ENCODE measurements at regions not wholly inside any gene's neighbourhood (a gene's known extent, or its start where the extent isn't known, plus 50 kb on each side); places are given as distances from the start of the nearest gene placed in this dataset.

DNA sequence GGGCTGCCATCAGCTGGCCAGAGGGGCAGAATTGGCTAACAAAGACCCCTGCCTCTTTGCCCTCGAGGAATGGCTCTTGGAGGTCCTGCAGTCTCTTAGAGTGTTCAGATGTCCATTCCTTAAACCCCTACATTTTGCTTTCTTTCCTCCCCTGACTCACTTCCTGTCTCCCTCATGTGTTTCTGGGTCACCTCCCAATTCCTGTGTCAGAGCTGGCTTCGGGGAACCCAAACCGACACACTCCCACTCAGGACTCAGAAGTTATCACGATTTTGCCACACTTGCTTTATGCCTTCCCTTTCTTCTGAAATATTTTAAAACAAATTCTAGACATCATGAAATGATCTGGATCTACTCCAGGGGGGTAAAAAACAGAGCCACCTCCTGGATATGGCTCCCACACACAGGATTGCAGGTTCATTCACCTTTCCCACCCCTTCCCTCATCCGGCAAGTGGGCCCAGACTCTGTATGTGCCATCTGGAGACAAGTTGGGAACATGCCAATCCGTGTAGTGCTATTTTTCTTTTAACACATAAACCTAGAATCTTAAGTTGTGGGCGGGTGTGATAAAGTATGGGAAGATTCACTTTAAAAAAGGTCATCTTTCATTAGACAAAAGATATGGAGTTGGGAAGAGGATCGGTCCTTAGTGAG, 145.7 kb downstream of the NXNL2 start:
- no TSS peak for BruUV-seq (replicated peaks)
- Mint-ChIP-seq H3K4me3 (ENCODE audit: unreplicated experiment) (no peak overlapping the region), H3K36me3 (ENCODE audit: insufficient read depth, unreplicated experiment) (no peaks in the 10 kb centered on the region), H3K4me1 (ENCODE audit: insufficient read depth, unreplicated experiment) (peaks cover 5% of the 10 kb centered on the region), H3K9me3 (ENCODE audit: unreplicated experiment) (no peaks in the 10 kb centered on the region), H3K27me3 (ENCODE audit: insufficient read depth, unreplicated experiment) (no peaks in the 10 kb centered on the region), H3K27ac (ENCODE audit: low read depth, unreplicated experiment) (no peak overlapping the region)
- TF ChIP-seq, protein P1, sequence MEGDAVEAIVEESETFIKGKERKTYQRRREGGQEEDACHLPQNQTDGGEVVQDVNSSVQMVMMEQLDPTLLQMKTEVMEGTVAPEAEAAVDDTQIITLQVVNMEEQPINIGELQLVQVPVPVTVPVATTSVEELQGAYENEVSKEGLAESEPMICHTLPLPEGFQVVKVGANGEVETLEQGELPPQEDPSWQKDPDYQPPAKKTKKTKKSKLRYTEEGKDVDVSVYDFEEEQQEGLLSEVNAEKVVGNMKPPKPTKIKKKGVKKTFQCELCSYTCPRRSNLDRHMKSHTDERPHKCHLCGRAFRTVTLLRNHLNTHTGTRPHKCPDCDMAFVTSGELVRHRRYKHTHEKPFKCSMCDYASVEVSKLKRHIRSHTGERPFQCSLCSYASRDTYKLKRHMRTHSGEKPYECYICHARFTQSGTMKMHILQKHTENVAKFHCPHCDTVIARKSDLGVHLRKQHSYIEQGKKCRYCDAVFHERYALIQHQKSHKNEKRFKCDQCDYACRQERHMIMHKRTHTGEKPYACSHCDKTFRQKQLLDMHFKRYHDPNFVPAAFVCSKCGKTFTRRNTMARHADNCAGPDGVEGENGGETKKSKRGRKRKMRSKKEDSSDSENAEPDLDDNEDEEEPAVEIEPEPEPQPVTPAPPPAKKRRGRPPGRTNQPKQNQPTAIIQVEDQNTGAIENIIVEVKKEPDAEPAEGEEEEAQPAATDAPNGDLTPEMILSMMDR (IDR thresholded peaks at IDR 0.05; ENCODE audit: unreplicated experiment), result no peak
- CTCF ChIA-PET, result interaction anchor here (0.6 kb wide), 1 partner anchor 17 kb away, joined by 4 read pairs; no protein-coding TSS in a partner anchor
- POLR2A ChIA-PET, result no interaction called here
- intact Hi-C loops (cut with micrococcal nuclease), result no loop called here
- DNase-seq (ENCODE audit: unreplicated experiment), result no peak

DNA sequence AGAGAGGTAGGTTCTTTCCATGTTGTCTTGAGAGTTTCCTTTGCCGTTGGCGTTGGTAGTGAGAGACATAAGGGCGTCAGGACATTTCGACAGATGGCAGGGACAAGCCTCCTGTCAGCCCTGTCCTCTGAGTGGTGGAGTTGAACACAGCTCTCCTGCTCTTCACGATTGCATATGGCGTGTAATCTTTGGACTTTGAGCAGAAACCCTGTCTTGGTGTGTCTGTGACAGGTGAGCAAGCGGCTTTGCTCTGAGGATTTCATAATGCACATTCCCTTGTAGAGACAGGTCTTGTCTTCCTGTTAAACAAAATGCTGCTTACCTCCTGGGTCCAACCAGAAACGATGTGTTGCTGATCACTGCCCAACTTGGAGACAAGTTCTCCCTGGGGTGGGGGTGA, 146.5 kb downstream of the NXNL2 start:
- CTCF ChIA-PET, result no interaction called here

DNA sequence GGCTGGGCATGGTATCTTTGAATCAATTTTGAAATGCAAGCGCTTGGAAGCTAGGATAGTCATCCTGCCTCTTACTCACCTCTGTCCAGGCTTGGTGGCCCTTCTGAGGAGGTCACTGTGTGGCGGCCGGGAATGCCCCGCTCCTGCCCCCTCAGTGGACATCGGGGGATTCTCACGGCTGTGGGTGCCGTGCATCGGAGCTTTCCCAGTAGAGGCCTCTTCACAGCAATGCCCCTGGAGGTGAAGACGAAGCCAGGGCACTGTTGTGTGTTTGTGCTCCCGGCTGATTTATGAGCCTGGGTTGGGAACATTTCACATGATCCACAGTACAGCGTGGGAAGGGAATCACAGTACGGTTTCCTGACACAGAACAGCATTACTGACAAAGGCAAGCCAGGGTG, 147.5 kb downstream of the NXNL2 start:
- Mint-ChIP-seq H3K4me1 (ENCODE audit: insufficient read depth, unreplicated experiment) (peaks cover 5% of the 10 kb centered on the region), H3K9me3 (ENCODE audit: unreplicated experiment) (no peaks in the 10 kb centered on the region), H3K4me3 (ENCODE audit: unreplicated experiment) (no peak overlapping the region), H3K27me3 (ENCODE audit: insufficient read depth, unreplicated experiment) (no peaks in the 10 kb centered on the region), H3K36me3 (ENCODE audit: insufficient read depth, unreplicated experiment) (no peaks in the 10 kb centered on the region), H3K27ac (ENCODE audit: low read depth, unreplicated experiment) (no peak overlapping the region)
- POLR2A ChIA-PET, result no interaction called here
- TF ChIP-seq, protein P1 (IDR thresholded peaks at IDR 0.05; ENCODE audit: unreplicated experiment), result no peak
- intact Hi-C loops (cut with micrococcal nuclease), result no loop called here
- CTCF ChIA-PET, result interaction anchor here (0.7 kb wide), 1 partner anchor 18 kb away, joined by 3 read pairs; no protein-coding TSS in a partner anchor
- no TSS peak for BruUV-seq (replicated peaks)
- no peak for DNase-seq (ENCODE audit: unreplicated experiment)

More for the DNA sequence above, 146.5 kb downstream of the NXNL2 start:
- POLR2A ChIA-PET, result no interaction called here
- intact Hi-C loops (cut with micrococcal nuclease), result no loop called here
- no peak overlapping the region for H3K27ac Mint-ChIP-seq (ENCODE audit: low read depth, unreplicated experiment)
- H3K4me1 Mint-ChIP-seq (ENCODE audit: insufficient read depth, unreplicated experiment), result peaks cover 5% of the 10 kb centered on the region
- TF ChIP-seq, protein P1 (IDR thresholded peaks at IDR 0.05; ENCODE audit: unreplicated experiment), result no peak
- H3K27me3 Mint-ChIP-seq (ENCODE audit: insufficient read depth, unreplicated experiment), result no peaks in the 10 kb centered on the region
- BruUV-seq (replicated peaks), result no TSS peak
- no peak for DNase-seq (ENCODE audit: unreplicated experiment)
- H3K4me3 Mint-ChIP-seq (ENCODE audit: unreplicated experiment), result no peak overlapping the region
- no peaks in the 10 kb centered on the region for H3K36me3 Mint-ChIP-seq (ENCODE audit: insufficient read depth, unreplicated experiment)
- H3K9me3 Mint-ChIP-seq (ENCODE audit: unreplicated experiment), result no peaks in the 10 kb centered on the region

- ChIA-PET POLR2A (interaction anchor here (0.6 to 0.7 kb wide), 2 partner anchors 15 to 88 kb away, joined by 3 read pairs; no protein-coding TSS in a partner anchor), CTCF (no interaction called here)
- Mint-ChIP-seq H3K36me3 (ENCODE audit: insufficient read depth, unreplicated experiment) (no peaks in the 10 kb centered on the region), H3K9me3 (ENCODE audit: unreplicated experiment) (no peaks in the 10 kb centered on the region), H3K4me3 (ENCODE audit: unreplicated experiment) (no peak overlapping the region), H3K27me3 (ENCODE audit: insufficient read depth, unreplicated experiment) (no peaks in the 10 kb centered on the region), H3K4me1 (ENCODE audit: insufficient read depth, unreplicated experiment) (peaks cover 5% of the 10 kb centered on the region), H3K27ac (ENCODE audit: low read depth, unreplicated experiment) (no peak overlapping the region)
- no TSS peak for BruUV-seq (replicated peaks)
- intact Hi-C loops (cut with micrococcal nuclease), result no loop called here
- DNase-seq (ENCODE audit: unreplicated experiment), result no peak
- TF ChIP-seq, protein P1 (IDR thresholded peaks at IDR 0.05; ENCODE audit: unreplicated experiment), result no peak
These were observed 149.1 kb downstream of the NXNL2 start for GRCh38 chr9:88684046-88684445.
